Activated CD4-positive, alpha-beta T cell treated with anti-CD3 and anti-CD28 coated beads for 36 hours (primary cell): ENCODE measurements at regions not wholly inside any gene's neighbourhood (a gene's known extent, or its start where the extent isn't known, plus 50 kb on each side); places are given as distances from the start of the nearest gene placed in this dataset.

Source experiments
- ATAC-seq: fragments of 200-7000 bp; cut with Tn5 transposase; one replicate; pipeline ENCODE4 v1.10.0; 2021; ENCODE audit warnings: mild to moderate bottlenecking, moderate library complexity
- CTCF ChIA-PET: fragments of 350-600 bp; sonication (Branson Sonifier 250); formaldehyde crosslinking; loops from one replicate; lab custom pipeline; 2021; ENCODE audit warnings: antibody characterized with exemption; lab: Charles Lee
- POLR2A ChIA-PET: fragments of 350-600 bp; sonication (Branson Sonifier 250); formaldehyde crosslinking; loops from one replicate; lab custom pipeline; 2021; ENCODE audit warnings: antibody characterized with exemption, inconsistent platforms; lab: Charles Lee
- DNase-seq: peaks from one replicate; pipeline ENCODE4 v3.0.0-alpha.2; 2020
- H3K27ac Mint-ChIP-seq: one replicate; pipeline ENCODE4 v1.8.0; 2021; ENCODE audit warnings: mixed read lengths
- H3K27me3 Mint-ChIP-seq: one replicate; pipeline ENCODE4 v1.8.0; 2021; ENCODE audit warnings: mixed read lengths
- H3K36me3 Mint-ChIP-seq: one replicate; pipeline ENCODE4 v1.8.0; 2021; ENCODE audit warnings: low read depth, mixed read lengths
- H3K4me1 Mint-ChIP-seq: one replicate; pipeline ENCODE4 v1.8.0; 2021; ENCODE audit warnings: mixed read lengths
- H3K4me3 Mint-ChIP-seq: one replicate; pipeline ENCODE4 v1.8.0; 2021; ENCODE audit warnings: mild to moderate bottlenecking, moderate library complexity, mixed read lengths
- H3K9me3 Mint-ChIP-seq: one replicate; pipeline ENCODE4 v1.8.0; 2021; ENCODE audit warnings: low read depth, mixed read lengths
- intact Hi-C, 2 experiments: fragments of 100-400 bp; cut with DNase I in 1 of 2; cut with micrococcal nuclease in 1 of 2; formaldehyde crosslinking; loops; one replicate each; pipeline versions ENCODE4 v1.14.2 to v1.15.1; 2022 to 2024; cut with DNase I, micrococcal nuclease

- DNase-seq (no peak), ATAC-seq (no peak)
- intact Hi-C loops = no loop called here
- Mint-ChIP-seq H3K27ac (no peak overlapping the region), H3K4me3 (no peak overlapping the region), H3K36me3 (no peaks in the 10 kb centered on the region), H3K4me1 (no peaks in the 10 kb centered on the region), H3K27me3 (no peaks in the 10 kb centered on the region), H3K9me3 (peaks cover 5% of the 10 kb centered on the region)
- CTCF ChIA-PET = no interaction called here
- POLR2A ChIA-PET = no interaction called here
Observed at GRCh38 chr4:45188501-45188900, 462.1 kb upstream of the GNPDA2 start.

DNA sequence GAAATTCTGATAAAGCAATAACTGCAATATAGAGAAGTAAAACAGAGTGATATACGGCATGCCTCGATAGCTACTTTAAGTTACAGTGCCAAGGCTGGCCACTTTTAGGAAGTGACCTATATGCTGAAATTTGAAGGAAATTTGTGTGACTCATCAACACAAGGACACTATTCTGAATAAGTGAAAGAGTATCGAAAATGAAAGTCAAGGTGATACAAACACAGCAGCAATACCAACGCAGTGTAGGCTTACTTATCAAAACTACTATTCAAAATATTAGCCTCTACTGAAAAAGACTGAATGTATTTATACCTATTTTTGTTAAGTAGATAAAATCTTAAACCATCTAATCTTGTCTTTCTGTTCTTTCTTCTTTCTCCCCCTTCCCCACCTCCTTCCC is 459.9 kb upstream of the GNPDA2 start:
- ChIA-PET POLR2A (no interaction called here), CTCF (no interaction called here)
- ATAC-seq (no peak), DNase-seq (no peak)
- Mint-ChIP-seq H3K27ac (no peak overlapping the region), H3K36me3 (no peaks in the 10 kb centered on the region), H3K4me3 (no peak overlapping the region), H3K9me3 (peaks cover 3% of the 10 kb centered on the region), H3K27me3 (no peaks in the 10 kb centered on the region), H3K4me1 (no peaks in the 10 kb centered on the region)
- intact Hi-C loops = no loop called here

DNA sequence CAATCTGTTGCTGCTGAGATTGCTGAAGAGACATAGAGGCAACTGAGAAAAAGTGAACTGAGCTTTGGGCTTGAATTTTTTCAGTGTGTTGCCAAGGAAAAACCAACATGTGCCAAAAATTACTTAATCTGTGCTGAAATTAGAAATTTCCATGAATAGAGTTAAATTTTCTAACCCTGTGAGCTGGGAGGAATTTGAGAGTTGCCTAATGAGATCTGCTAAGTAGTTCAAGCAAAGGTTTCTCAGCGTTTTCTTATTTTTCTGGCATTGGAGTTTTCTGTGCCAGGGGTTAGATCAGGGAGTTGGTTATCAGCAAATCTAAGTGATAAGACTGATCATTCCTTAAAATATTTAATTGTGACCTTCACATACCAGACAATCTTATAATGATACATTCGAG is 457.5 kb upstream of the GNPDA2 start:
- ATAC-seq (no peak), DNase-seq (no peak)
- Mint-ChIP-seq H3K4me3 (no peak overlapping the region), H3K36me3 (no peaks in the 10 kb centered on the region), H3K9me3 (peaks cover 3% of the 10 kb centered on the region), H3K4me1 (no peaks in the 10 kb centered on the region), H3K27ac (no peak overlapping the region), H3K27me3 (no peaks in the 10 kb centered on the region)
- CTCF ChIA-PET = no interaction called here
- intact Hi-C loops = no loop called here
- POLR2A ChIA-PET = no interaction called here

DNA sequence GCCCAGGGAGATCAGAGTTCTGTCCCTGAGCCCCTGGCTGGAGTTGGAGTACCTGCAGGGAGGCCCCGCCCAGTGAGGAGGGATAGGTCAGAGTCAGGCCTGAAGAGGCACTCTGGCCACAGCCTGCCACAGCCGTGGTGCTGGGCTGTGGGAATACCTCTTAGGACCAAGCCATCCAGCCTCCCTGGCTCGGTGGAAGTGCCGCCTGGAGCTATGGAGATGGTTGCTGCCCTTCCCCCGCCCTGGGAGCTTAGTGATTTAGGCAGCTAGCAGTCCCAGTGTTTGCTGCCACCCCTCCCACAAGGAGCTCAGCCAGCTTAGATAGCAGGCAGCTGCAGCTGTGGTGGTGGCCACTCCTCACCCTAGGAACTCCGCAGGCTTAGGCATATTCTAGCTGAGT is 446.3 kb upstream of the GNPDA2 start:
- no peak for ATAC-seq
- POLR2A ChIA-PET = no interaction called here
- Mint-ChIP-seq H3K9me3 (peaks cover 16% of the 10 kb centered on the region), H3K36me3 (no peaks in the 10 kb centered on the region), H3K4me3 (no peak overlapping the region), H3K27me3 (no peaks in the 10 kb centered on the region), H3K27ac (no peak overlapping the region), H3K4me1 (no peaks in the 10 kb centered on the region)
- no peak for DNase-seq
- CTCF ChIA-PET = no interaction called here
- intact Hi-C loops = no loop called here

DNA sequence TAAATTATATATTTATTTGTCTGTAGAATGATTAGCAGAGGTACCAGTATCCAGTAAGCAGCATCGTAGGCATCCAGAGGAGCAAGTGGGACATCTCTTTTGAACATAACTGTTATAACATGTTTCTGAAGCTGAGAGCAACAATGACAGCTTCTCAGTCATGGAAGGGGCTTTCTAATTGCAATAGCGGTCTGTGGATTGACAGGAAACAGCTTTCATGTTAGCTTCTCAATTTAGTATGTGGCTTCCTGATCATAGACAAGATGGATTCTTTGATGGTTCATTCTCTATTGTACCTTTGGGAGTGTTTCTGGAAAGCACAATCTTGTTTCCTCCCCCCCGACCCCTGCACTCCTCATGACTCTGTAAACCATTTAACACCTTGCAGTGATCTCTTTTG is 434.6 kb upstream of the GNPDA2 start:
- CTCF ChIA-PET = no interaction called here
- no peaks in the 10 kb centered on the region for H3K36me3 Mint-ChIP-seq
- H3K27me3 Mint-ChIP-seq = no peaks in the 10 kb centered on the region
- intact Hi-C loops = no loop called here
- peaks cover under 1% of the 10 kb centered on the region for H3K9me3 Mint-ChIP-seq
- no peak overlapping the region for H3K27ac Mint-ChIP-seq
- POLR2A ChIA-PET = no interaction called here
- DNase-seq = no peak
- H3K4me1 Mint-ChIP-seq = no peaks in the 10 kb centered on the region
- no peak overlapping the region for H3K4me3 Mint-ChIP-seq
- no peak for ATAC-seq

DNA sequence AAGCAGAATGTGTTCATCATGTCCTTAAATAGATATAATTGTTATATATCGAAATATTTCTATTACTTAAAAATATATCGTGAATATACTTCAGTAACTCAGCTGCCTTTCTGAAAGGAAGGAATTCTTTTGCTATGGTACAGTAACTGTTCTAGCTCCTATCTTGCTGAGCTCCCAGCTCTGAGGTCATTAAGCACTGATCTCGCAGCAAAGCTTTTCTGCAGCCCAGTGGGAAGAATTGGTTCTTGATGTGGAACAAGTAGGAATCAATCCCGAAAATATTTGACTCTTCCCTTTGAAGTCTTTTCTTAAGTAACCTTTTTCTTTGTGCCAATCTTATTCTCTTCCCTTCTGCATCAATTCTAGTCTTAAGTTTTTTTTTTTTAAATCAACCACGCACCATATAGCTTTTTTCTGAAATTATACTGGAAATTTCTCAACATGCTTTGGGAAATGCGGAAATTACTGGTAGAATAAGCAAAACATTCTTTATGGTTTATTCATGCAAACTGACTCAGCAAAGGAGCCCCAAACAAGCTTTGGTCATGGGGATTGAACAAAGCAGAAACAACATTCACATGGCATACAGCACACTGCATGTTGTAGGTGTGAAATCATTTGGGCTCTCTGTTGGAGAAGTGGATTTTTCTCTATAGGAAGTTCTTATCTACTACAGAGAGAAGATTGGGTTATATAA is 428.9 kb upstream of the GNPDA2 start:
- no peak overlapping the region for H3K27ac Mint-ChIP-seq

DNA sequence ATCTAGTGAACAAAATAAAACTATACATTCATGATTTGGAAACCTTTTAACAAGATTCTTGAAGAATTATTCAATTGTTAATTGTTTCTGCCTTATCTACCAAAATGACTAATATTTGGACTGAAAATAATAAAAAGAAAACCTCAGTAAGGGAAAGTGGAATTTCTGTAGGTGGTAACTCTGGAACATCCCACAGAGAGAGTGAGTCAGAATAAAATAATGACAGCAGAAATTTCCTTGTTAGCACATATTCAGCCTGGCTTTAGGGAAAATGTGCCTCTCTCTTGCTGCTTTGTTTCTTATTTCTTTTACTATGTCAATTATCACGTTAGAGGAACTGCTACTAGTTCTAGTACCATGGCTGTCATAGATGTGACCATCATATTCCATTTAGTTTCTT is 421.5 kb upstream of the GNPDA2 start:
- H3K27ac Mint-ChIP-seq = no peak overlapping the region

More for the DNA sequence above, 428.9 kb upstream of the GNPDA2 start:
- ChIA-PET CTCF (no interaction called here), POLR2A (no interaction called here)
- Mint-ChIP-seq H3K9me3 (peaks cover 1% of the 10 kb centered on the region), H3K27me3 (no peaks in the 10 kb centered on the region), H3K36me3 (no peaks in the 10 kb centered on the region), H3K4me3 (no peak overlapping the region), H3K4me1 (no peaks in the 10 kb centered on the region)
- ATAC-seq (no peak), DNase-seq (no peak)
- intact Hi-C loops = no loop called here

DNA sequence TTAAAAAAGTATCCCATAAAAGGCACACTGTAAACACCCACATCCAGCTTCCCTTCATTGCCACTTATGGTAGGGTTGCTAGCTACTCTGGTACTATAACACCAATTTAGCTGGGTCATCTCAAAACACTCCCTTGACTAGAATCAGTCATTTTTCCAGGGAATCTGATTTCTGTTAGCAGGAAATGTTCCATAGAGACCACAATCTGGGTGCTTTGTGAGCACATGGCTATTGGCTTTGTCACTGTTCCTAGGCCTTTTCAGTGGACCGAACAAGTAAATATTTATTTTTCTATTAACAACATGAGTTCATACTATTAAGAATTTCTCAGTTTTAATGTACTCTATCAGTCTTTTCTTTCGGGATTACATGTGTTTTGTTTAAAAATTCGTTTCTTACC is 404.7 kb upstream of the GNPDA2 start:
- H3K36me3 Mint-ChIP-seq = no peaks in the 10 kb centered on the region
- intact Hi-C loops = loop anchor here in 1 of 2 experiments (10.0 kb wide), 1 partner anchor 604 kb away; no protein-coding TSS in a partner anchor
- CTCF ChIA-PET = no interaction called here
- H3K27me3 Mint-ChIP-seq = no peaks in the 10 kb centered on the region
- no peaks in the 10 kb centered on the region for H3K4me1 Mint-ChIP-seq
- H3K27ac Mint-ChIP-seq = no peak overlapping the region
- ATAC-seq (no peak), DNase-seq (no peak)
- H3K9me3 Mint-ChIP-seq = peaks cover 6% of the 10 kb centered on the region
- POLR2A ChIA-PET = no interaction called here
- H3K4me3 Mint-ChIP-seq = no peak overlapping the region

More for the DNA sequence above, 421.5 kb upstream of the GNPDA2 start:
- no peak for DNase-seq
- Mint-ChIP-seq H3K9me3 (peaks cover 7% of the 10 kb centered on the region), H3K4me1 (no peaks in the 10 kb centered on the region), H3K27me3 (no peaks in the 10 kb centered on the region), H3K4me3 (no peak overlapping the region), H3K36me3 (no peaks in the 10 kb centered on the region)
- no peak for ATAC-seq
- ChIA-PET CTCF (no interaction called here), POLR2A (no interaction called here)
- intact Hi-C loops = no loop called here

DNA sequence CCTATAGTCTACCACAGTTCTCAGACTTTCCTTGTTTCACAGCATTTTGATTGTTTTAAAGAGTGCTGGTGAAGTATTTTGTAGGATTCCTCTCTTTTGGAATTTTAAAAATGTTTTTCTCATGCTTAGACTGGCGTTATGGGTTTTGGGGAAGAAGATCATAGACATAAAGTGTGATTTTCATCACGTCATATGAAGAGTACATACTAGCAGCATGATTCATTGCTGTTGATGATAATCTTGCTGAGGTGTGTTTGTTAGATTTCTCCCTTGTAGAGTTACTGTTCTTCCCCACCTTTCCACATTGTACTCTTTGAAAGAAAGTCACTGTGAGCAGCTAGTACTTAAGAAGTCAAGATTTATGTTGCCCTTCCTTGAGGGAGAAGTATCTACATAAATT is 396.1 kb upstream of the GNPDA2 start:
- no peak for ATAC-seq
- H3K9me3 Mint-ChIP-seq = no peaks in the 10 kb centered on the region
- CTCF ChIA-PET = no interaction called here
- H3K27me3 Mint-ChIP-seq = no peaks in the 10 kb centered on the region
- no peaks in the 10 kb centered on the region for H3K4me1 Mint-ChIP-seq
- no peak overlapping the region for H3K27ac Mint-ChIP-seq
- intact Hi-C loops = no loop called here
- H3K36me3 Mint-ChIP-seq = no peaks in the 10 kb centered on the region
- POLR2A ChIA-PET = no interaction called here
- no peak for DNase-seq
- H3K4me3 Mint-ChIP-seq = no peak overlapping the region

GRCh38 chr4:45121426-45121975 is 395.1 kb upstream of the GNPDA2 start:
- H3K27ac Mint-ChIP-seq = no peak overlapping the region
- intact Hi-C loops = no loop called here
- H3K4me3 Mint-ChIP-seq = no peak overlapping the region
- ChIA-PET CTCF (no interaction called here), POLR2A (no interaction called here)
- ATAC-seq = no peak
- no peaks in the 10 kb centered on the region for H3K27me3 Mint-ChIP-seq
- no peaks in the 10 kb centered on the region for H3K9me3 Mint-ChIP-seq
- no peak for DNase-seq
- H3K4me1 Mint-ChIP-seq = no peaks in the 10 kb centered on the region
- no peaks in the 10 kb centered on the region for H3K36me3 Mint-ChIP-seq

DNA sequence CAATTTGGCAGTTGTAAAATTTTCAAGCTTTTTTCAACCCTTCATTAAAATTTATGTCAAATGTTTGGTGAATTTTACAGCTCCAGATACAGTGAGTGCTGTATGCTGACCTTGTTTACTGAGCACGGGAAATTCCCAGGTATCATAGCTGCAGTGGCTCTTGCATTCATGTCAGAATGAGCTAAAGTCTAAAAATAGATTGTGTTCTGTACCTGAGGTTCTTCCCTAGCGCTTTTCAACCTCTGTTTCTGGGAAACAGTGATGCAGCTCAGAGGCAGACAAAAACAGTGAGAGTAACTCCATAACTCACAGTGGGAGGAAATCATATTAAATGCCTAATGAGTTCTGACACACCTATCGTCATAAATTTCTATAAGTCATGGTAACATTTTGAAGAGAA is 393.8 kb upstream of the GNPDA2 start:
- Mint-ChIP-seq H3K27ac (no peak overlapping the region), H3K4me3 (no peak overlapping the region), H3K9me3 (no peaks in the 10 kb centered on the region), H3K27me3 (no peaks in the 10 kb centered on the region), H3K36me3 (no peaks in the 10 kb centered on the region), H3K4me1 (no peaks in the 10 kb centered on the region)
- CTCF ChIA-PET = interaction anchor here (0.8 kb wide), 1 partner anchor 10 kb away, joined by 3 read pairs; no protein-coding TSS in a partner anchor
- ATAC-seq = no peak
- POLR2A ChIA-PET = no interaction called here
- intact Hi-C loops = no loop called here
- DNase-seq = no peak

- ATAC-seq = no peak
- ChIA-PET POLR2A (no interaction called here), CTCF (interaction anchor here (0.8 kb wide), 1 partner anchor 9 kb away, joined by 3 read pairs; no protein-coding TSS in a partner anchor)
- no peak overlapping the region for H3K4me3 Mint-ChIP-seq
- no peak overlapping the region for H3K27ac Mint-ChIP-seq
- H3K9me3 Mint-ChIP-seq = no peaks in the 10 kb centered on the region
- H3K27me3 Mint-ChIP-seq = no peaks in the 10 kb centered on the region
- no peaks in the 10 kb centered on the region for H3K4me1 Mint-ChIP-seq
- intact Hi-C loops = no loop called here
- no peak for DNase-seq
- no peaks in the 10 kb centered on the region for H3K36me3 Mint-ChIP-seq
Observed at GRCh38 chr4:45119376-45119775, 393.0 kb upstream of the GNPDA2 start.
